Suprapubic skin (tissue), 4 donors: ENCODE measurements at regions not wholly inside any gene's neighbourhood (a gene's known extent, or its start where the extent isn't known, plus 50 kb on each side); places are given as distances from the start of the nearest gene placed in this dataset.
A peak's percentile ranks its signal among the peaks of the same experiment; 100 is the strongest.

Source experiments
- DNase-seq, 2 donors: peaks; one replicate each; pipeline ENCODE4 v3.0.0-alpha.2; 2019; ENCODE audit warnings: low spot score in 2 of 2
- H3K27ac ChIP-seq: fragments of 200-600 bp; sonication (generic); one replicate; pipeline ENCODE4 v1.5.1; 2019
- H3K27me3 ChIP-seq: fragments of 200-600 bp; sonication (generic); one replicate; pipeline ENCODE4 v1.5.1; 2019
- H3K36me3 ChIP-seq: fragments of 200-600 bp; sonication (generic); one replicate; pipeline ENCODE4 v1.5.1; 2019
- H3K4me1 ChIP-seq: fragments of 200-600 bp; sonication (generic); one replicate; pipeline ENCODE4 v1.5.1; 2019
- H3K4me3 ChIP-seq: fragments of 200-600 bp; sonication (generic); one replicate; pipeline ENCODE4 v1.5.1; 2019; ENCODE audit warnings: mild to moderate bottlenecking
- H3K9me3 ChIP-seq: fragments of 200-600 bp; sonication (generic); one replicate; pipeline ENCODE4 v1.5.1; 2019
- EP300 ChIP-seq: sonication (generic); formaldehyde crosslinking; IDR thresholded peaks from one replicate; pipeline ENCODE4 v1.6.1; 2017; ENCODE audit warnings: antibody characterized with exemption
- POLR2A ChIP-seq, 2 donors: fragments of 450-650 bp; IDR thresholded peaks; one replicate each; pipeline ENCODE4 v1.6.1; 2017; ENCODE audit warnings: antibody characterized with exemption in 2 of 2, mild to moderate bottlenecking in 2 of 2, moderate library complexity in 2 of 2
- POLR2AphosphoS5 ChIP-seq, 3 donors: sonication (generic); formaldehyde crosslinking; IDR thresholded peaks; one replicate each; pipeline ENCODE4 v1.6.1; 2017; ENCODE audit warnings: antibody characterized with exemption in 3 of 3
- WGBS: methylation state at CpG from one replicate; pipeline ENCODE4 v1.1.5; 2018; 5-methylcytosine and 5-hydroxymethylcytosine counted together
- TF ChIP-seq, protein P1 (sequence below), 2 donors: fragments of 200-600 bp in 1 of 2; fragments of 450-650 bp in 1 of 2; sonication (generic) in 1 of 2; IDR thresholded peaks; one replicate each; pipeline ENCODE4 v1.5.1; 2016 to 2019; ENCODE audit warnings: antibody characterized with exemption in 2 of 2, mild to moderate bottlenecking in 1 of 2, moderate library complexity in 1 of 2

- Histone ChIP-seq H3K4me3 (no peak overlapping the region), H3K27me3 (peaks cover 3% of the 10 kb centered on the region), H3K27ac (no peak overlapping the region), H3K36me3 (no peaks in the 10 kb centered on the region), H3K9me3 (no peaks in the 10 kb centered on the region), H3K4me1 (no peaks in the 10 kb centered on the region)
- TF ChIP-seq EP300 (no peak), POLR2AphosphoS5 (IDR thresholded peaks at IDR 0.05) (no peak), POLR2A (IDR thresholded peaks at IDR 0.05) (no peak)
- TF ChIP-seq, protein P1, sequence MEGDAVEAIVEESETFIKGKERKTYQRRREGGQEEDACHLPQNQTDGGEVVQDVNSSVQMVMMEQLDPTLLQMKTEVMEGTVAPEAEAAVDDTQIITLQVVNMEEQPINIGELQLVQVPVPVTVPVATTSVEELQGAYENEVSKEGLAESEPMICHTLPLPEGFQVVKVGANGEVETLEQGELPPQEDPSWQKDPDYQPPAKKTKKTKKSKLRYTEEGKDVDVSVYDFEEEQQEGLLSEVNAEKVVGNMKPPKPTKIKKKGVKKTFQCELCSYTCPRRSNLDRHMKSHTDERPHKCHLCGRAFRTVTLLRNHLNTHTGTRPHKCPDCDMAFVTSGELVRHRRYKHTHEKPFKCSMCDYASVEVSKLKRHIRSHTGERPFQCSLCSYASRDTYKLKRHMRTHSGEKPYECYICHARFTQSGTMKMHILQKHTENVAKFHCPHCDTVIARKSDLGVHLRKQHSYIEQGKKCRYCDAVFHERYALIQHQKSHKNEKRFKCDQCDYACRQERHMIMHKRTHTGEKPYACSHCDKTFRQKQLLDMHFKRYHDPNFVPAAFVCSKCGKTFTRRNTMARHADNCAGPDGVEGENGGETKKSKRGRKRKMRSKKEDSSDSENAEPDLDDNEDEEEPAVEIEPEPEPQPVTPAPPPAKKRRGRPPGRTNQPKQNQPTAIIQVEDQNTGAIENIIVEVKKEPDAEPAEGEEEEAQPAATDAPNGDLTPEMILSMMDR (IDR thresholded peaks at IDR 0.05) = peak in 1 of 2 donors; percentile 39
- 37% methylated on average over 5 of the region's 5 CpGs for WGBS
- DNase-seq = no peak
Observed at GRCh38 chr4:114386637-114387233, 211.9 kb upstream of the UGT8 start.

GRCh38 chr4:114389070-114389685 is 209.4 kb upstream of the UGT8 start:
- no peak for DNase-seq
- Histone ChIP-seq H3K27ac (no peak overlapping the region), H3K4me3 (no peak overlapping the region), H3K9me3 (no peaks in the 10 kb centered on the region), H3K4me1 (no peaks in the 10 kb centered on the region), H3K27me3 (peaks cover 3% of the 10 kb centered on the region), H3K36me3 (no peaks in the 10 kb centered on the region)
- 67% methylated on average over 9 of the region's 9 CpGs for WGBS
- TF ChIP-seq POLR2A (IDR thresholded peaks at IDR 0.05) (no peak), POLR2AphosphoS5 (IDR thresholded peaks at IDR 0.05) (no peak), EP300 (no peak)
- TF ChIP-seq, protein P1 (IDR thresholded peaks at IDR 0.05) = no peak

GRCh38 chr4:114393295-114394038 is 205.1 kb upstream of the UGT8 start:
- TF ChIP-seq POLR2AphosphoS5 (IDR thresholded peaks at IDR 0.05) = no peak
- TF ChIP-seq, protein P1 (IDR thresholded peaks at IDR 0.05) = no peak
- TF ChIP-seq POLR2A (IDR thresholded peaks at IDR 0.05) = no peak
- no peak for TF ChIP-seq EP300
- peaks cover 3% of the 10 kb centered on the region for H3K27me3 ChIP-seq
- H3K4me1 ChIP-seq = no peaks in the 10 kb centered on the region
- 56% methylated on average over 3 of the region's 3 CpGs for WGBS
- DNase-seq = no peak
- H3K36me3 ChIP-seq = no peaks in the 10 kb centered on the region
- no peak overlapping the region for H3K27ac ChIP-seq
- H3K4me3 ChIP-seq = no peak overlapping the region
- H3K9me3 ChIP-seq = no peaks in the 10 kb centered on the region

DNA sequence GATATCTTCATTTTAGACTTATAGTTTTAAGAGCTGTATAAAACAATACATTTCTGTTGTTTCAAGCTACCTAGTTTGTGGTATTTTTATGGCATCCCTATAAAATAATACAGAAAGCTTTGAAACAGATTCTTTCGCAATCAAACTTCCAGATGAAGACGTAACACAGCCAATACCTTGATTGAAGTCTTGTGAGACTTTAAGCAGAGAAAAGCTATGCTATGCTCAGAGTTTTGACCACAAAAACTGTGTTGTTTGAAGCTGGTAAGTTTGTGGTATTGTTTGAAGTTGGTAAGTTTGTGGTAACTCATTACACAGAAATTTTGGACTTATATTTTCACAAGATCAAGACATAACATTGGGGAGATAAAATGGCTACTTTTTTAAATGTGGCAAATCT is 201.8 kb upstream of the UGT8 start:
- WGBS = 77% methylated on average over 2 of the region's 2 CpGs
- Histone ChIP-seq H3K27ac (no peak overlapping the region), H3K9me3 (no peaks in the 10 kb centered on the region), H3K27me3 (no peaks in the 10 kb centered on the region), H3K4me1 (no peaks in the 10 kb centered on the region), H3K36me3 (no peaks in the 10 kb centered on the region), H3K4me3 (no peak overlapping the region)
- no peak for DNase-seq
- TF ChIP-seq, protein P1 (IDR thresholded peaks at IDR 0.05) = no peak
- TF ChIP-seq POLR2A (IDR thresholded peaks at IDR 0.05) (no peak), EP300 (no peak), POLR2AphosphoS5 (IDR thresholded peaks at IDR 0.05) (no peak)

DNA sequence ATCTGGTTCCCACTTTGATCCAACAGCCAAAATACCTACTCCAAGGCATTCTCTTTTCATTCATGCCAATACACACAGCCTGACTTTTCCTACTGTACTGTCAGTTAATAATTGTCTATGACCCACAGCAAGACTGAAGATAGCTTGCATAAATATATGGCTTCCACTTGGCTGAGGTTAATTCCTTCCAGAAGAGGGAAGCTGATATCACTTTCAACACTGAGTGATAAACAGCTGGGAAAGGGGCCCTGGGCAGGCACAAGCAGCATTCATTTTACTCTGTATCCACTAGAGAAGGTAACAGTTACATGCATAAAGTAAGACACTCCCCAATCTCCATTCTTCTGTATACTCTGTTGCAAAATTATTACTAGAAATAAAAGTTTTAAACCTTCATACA is 200.2 kb upstream of the UGT8 start:
- Histone ChIP-seq H3K27me3 (no peaks in the 10 kb centered on the region), H3K36me3 (no peaks in the 10 kb centered on the region), H3K27ac (no peak overlapping the region), H3K4me3 (no peak overlapping the region), H3K9me3 (no peaks in the 10 kb centered on the region), H3K4me1 (no peaks in the 10 kb centered on the region)
- DNase-seq = no peak
- TF ChIP-seq, protein P1 (IDR thresholded peaks at IDR 0.05) = no peak
- no peak for TF ChIP-seq POLR2AphosphoS5 (IDR thresholded peaks at IDR 0.05)
- no peak for TF ChIP-seq POLR2A (IDR thresholded peaks at IDR 0.05)
